ENCODE measurements at regions not wholly inside any gene's neighbourhood (a gene's known extent, or its start where the extent isn't known, plus 50 kb on each side); places are given as distances from the start of the nearest gene placed in this dataset.

- TF ChIP-seq EGR1 (IDR thresholded peaks at IDR 0.05; ENCODE audit: borderline replicate concordance in 1 of 2, low read depth in 2 of 2, low read length in 2 of 2): no peak
Measured at GRCh38 chr2:19805266-19805665, 96.5 kb downstream of the TTC32 start (continued).

DNA sequence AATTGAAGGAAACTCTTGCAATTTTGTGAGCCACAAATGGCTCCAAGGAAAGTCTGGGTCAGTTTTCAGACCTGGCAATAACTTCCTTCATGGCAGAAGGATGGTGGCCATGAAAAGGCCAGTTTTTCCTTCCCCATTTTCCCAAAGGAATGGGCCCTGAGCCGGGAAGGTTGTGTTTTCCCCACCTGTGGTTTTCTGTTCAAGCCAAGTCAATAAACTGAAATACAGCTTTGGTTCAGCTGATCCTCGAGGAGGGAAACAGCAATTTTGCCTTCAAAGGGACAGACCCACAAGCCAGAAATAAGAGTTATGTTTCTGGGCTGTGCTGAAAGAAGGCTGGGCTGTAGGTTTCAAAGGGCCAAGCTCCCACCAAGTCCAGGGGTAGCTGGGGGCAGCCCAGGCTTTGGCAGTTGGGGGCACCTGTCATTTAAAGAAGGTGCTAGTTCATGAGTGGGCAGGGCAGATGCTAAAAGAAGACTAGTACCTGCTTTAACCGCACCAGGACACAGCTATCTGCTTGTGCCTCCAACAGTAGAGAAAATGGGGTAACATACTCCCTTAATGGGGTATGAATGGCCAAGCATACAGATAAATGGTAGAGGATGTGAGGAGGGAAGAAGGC, 97.0 kb downstream of the TTC32 start:
- TF ChIP-seq KDM1A (IDR thresholded peaks at IDR 0.05; ENCODE audit: borderline replicate concordance): no peak
- no peak for TF ChIP-seq CREB1 (IDR thresholded peaks at IDR 0.05; ENCODE audit: low read depth)
- TF ChIP-seq ZNF384 (IDR thresholded peaks at IDR 0.05; ENCODE audit: borderline replicate concordance, low read depth, low read length): no peak
- no peak for TF ChIP-seq DPF2 (IDR thresholded peaks at IDR 0.05)
- TF ChIP-seq, protein P1, sequence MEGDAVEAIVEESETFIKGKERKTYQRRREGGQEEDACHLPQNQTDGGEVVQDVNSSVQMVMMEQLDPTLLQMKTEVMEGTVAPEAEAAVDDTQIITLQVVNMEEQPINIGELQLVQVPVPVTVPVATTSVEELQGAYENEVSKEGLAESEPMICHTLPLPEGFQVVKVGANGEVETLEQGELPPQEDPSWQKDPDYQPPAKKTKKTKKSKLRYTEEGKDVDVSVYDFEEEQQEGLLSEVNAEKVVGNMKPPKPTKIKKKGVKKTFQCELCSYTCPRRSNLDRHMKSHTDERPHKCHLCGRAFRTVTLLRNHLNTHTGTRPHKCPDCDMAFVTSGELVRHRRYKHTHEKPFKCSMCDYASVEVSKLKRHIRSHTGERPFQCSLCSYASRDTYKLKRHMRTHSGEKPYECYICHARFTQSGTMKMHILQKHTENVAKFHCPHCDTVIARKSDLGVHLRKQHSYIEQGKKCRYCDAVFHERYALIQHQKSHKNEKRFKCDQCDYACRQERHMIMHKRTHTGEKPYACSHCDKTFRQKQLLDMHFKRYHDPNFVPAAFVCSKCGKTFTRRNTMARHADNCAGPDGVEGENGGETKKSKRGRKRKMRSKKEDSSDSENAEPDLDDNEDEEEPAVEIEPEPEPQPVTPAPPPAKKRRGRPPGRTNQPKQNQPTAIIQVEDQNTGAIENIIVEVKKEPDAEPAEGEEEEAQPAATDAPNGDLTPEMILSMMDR (IDR thresholded peaks at IDR 0.05 in 2 of 3, conservative IDR thresholded peaks at IDR 0.05 in 1 of 3; ENCODE audit: control insufficient read depth in 2 of 3, extremely low read depth in 1 of 3, insufficient read depth in 1 of 3, low read depth in 3 of 3, low read length in 3 of 3): no peak
- no peak for TF ChIP-seq KLF5 (IDR thresholded peaks at IDR 0.05; ENCODE audit: partially characterized antibody)
- H3K9ac ChIP-seq (ENCODE audit: control insufficient read depth, insufficient read depth, low read length): no peak overlapping the region
- ChIA-PET POLR2A (no interaction called here), RAD21 (ENCODE audit: unreplicated experiment) (no interaction called here), CTCF (no interaction called here), SMC1A (ENCODE audit: uncharacterized antibody, unreplicated experiment) (no interaction called here)
- intact Hi-C loops (cut with micrococcal nuclease; ENCODE audit: unreplicated experiment): no loop called here
- H3K27ac ChIP-seq (ENCODE audit: control insufficient read depth, insufficient read depth): no peak overlapping the region
- H3K27me3 ChIP-seq (replicated peaks in 1 of 2; ENCODE audit: control insufficient read depth in 2 of 2, insufficient read depth in 2 of 2, low read length in 1 of 2): no peaks in the 10 kb centered on the region; a peak in 1 of 4 replicates
- no peaks in the 10 kb centered on the region for H3K36me3 ChIP-seq (ENCODE audit: control insufficient read depth in 2 of 2, insufficient read depth in 2 of 2, low read length in 1 of 2)
- in situ Hi-C loops (cut with MboI): no loop called here
- no peak overlapping the region for H3K4me2 ChIP-seq (ENCODE audit: control insufficient read depth, insufficient read depth)
- no peaks in the 10 kb centered on the region for H4K20me1 ChIP-seq (ENCODE audit: control insufficient read depth, insufficient read depth)
- WGBS (ENCODE audit: insufficient coverage, insufficient replicate concordance, low lambda C conversion rate, missing lambda C conversion rate): 0% methylated on average over 3 of the region's 3 CpGs
- ATAC-seq (no peak), DNase-seq (ENCODE audit: low read depth, low spot score) (no peak), FAIRE-seq (no peak)
- H3K4me1 ChIP-seq (ENCODE audit: control insufficient read depth, insufficient read depth, low read length): no peaks in the 10 kb centered on the region; the same call in 1 of the 2 replicates
- H3K9me3 ChIP-seq (replicated peaks; ENCODE audit: control insufficient read depth, insufficient read depth, low read length): no peaks in the 10 kb centered on the region
- H2AFZ ChIP-seq (ENCODE audit: control insufficient read depth, low read depth, low read length): no peak overlapping the region
- BruUV-seq (replicated peaks): no TSS peak
- H3K79me2 ChIP-seq (ENCODE audit: control insufficient read depth, insufficient read depth, low read length): no peaks in the 10 kb centered on the region
- H3K4me3 ChIP-seq: no peak overlapping the region

All from GM12878 (cell line).